ENCODE measurements at regions not wholly inside any gene's neighbourhood (a gene's known extent, or its start where the extent isn't known, plus 50 kb on each side); places are given as distances from the start of the nearest gene placed in this dataset.

DNA sequence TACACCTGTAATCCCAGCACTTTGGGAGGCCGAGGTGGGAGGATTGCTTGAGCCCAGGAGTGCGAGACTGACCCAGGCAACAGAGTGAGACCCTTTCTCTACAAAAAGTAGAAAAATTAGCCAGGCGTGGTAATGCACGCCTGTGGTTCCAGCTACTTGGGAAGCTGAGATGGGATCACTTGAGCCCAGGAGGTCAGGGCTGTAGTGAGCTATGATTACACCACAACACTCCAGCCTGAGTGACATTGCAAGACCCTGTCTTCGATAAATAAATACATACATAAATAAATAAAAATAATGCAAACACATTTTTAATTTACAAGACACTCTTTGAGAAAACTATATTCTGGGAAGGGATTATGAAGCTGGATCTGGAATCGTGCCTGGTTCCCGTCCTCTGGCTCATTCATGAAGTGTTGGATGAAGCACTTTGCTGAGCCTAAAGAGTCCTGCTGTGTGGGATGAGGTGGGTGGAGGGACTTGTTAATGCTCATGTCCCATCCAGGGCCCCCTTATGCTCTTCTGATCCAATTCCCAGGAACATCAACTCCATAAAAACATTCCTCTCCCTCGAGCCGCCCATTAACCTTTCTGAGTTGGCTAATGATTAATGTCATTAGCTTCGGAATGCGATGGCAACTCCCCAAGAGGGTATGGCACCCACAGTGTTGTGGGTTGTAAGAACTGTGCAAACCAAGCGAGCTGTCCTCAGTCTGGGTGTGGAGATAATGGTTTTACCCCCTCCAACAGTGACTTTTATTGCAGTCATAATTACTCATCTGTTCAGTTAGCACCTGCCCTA, 236.3 kb downstream of the BAMBI start:
- TF ChIP-seq, protein P1, sequence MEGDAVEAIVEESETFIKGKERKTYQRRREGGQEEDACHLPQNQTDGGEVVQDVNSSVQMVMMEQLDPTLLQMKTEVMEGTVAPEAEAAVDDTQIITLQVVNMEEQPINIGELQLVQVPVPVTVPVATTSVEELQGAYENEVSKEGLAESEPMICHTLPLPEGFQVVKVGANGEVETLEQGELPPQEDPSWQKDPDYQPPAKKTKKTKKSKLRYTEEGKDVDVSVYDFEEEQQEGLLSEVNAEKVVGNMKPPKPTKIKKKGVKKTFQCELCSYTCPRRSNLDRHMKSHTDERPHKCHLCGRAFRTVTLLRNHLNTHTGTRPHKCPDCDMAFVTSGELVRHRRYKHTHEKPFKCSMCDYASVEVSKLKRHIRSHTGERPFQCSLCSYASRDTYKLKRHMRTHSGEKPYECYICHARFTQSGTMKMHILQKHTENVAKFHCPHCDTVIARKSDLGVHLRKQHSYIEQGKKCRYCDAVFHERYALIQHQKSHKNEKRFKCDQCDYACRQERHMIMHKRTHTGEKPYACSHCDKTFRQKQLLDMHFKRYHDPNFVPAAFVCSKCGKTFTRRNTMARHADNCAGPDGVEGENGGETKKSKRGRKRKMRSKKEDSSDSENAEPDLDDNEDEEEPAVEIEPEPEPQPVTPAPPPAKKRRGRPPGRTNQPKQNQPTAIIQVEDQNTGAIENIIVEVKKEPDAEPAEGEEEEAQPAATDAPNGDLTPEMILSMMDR (IDR thresholded peaks at IDR 0.05; ENCODE audit: insufficient read depth, low read depth, low read length), result no peak
- POLR2A ChIA-PET, result no interaction called here
- no peaks in the 10 kb centered on the region for H3K27me3 ChIP-seq (ENCODE audit: control insufficient read depth, insufficient read depth, low read length)
- DNase-seq (ENCODE audit: low read depth), result no peak
- no peak overlapping the region for H3K4me3 ChIP-seq (ENCODE audit: low read depth, low read length)
- no peaks in the 10 kb centered on the region for H3K36me3 ChIP-seq (ENCODE audit: control insufficient read depth, insufficient read depth, low read length)
- CTCF ChIA-PET, result no interaction called here

- TF ChIP-seq, protein P1 (IDR thresholded peaks at IDR 0.05; ENCODE audit: insufficient read depth, low read depth, low read length), result no peak
- Histone ChIP-seq H3K36me3 (ENCODE audit: control insufficient read depth, insufficient read depth, low read length) (no peaks in the 10 kb centered on the region), H3K4me3 (ENCODE audit: low read depth, low read length) (no peak overlapping the region), H3K27me3 (ENCODE audit: control insufficient read depth, insufficient read depth, low read length) (no peaks in the 10 kb centered on the region)
- CTCF ChIA-PET, result interaction anchor here (1.5 kb wide), 1 partner anchor 11 kb away, joined by 3 read pairs; no protein-coding TSS in a partner anchor
- POLR2A ChIA-PET, result no interaction called here
- no peak for DNase-seq (ENCODE audit: low read depth)
Measured at GRCh38 chr10:28914701-28915100, 237.4 kb downstream of the BAMBI start.

DNA sequence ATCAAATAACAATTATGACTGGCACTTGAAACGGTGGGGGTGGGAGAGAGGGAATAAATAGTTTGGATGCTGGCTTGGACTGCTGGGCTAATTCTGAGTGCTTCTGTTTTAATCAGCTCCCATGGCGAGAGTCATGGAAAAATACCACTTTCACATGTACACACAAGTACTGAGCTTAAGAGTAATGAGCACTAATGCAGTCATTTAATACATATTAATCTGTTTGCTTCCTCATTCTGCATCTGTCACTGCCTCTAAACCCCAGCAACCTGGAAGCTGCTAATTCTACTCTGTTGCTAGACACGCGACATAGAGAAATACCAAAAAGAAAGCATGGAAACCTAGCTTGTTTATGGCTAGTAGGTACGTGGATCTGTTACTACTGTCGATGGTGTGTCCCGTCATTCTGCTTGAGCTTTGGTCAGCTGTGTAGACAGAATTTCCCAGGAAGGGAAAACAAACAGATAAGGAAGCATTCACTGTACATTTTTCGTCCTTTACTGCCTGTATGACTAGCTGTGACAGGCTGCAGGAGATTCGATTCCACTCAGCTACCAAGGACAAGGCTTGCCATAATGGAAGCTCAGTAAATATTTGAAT, 238.8 kb downstream of the BAMBI start:
- H3K27me3 ChIP-seq (ENCODE audit: control insufficient read depth, insufficient read depth, low read length), result no peaks in the 10 kb centered on the region
- ChIA-PET POLR2A (no interaction called here), CTCF (interaction anchor here (0.9 to 1.5 kb wide), 4 partner anchors 13 to 252 kb away, joined by 3 read pairs; no protein-coding TSS in a partner anchor)
- H3K4me3 ChIP-seq (ENCODE audit: low read depth, low read length), result no peak overlapping the region
- TF ChIP-seq, protein P1 (IDR thresholded peaks at IDR 0.05; ENCODE audit: insufficient read depth, low read depth, low read length), result no peak
- H3K36me3 ChIP-seq (ENCODE audit: control insufficient read depth, insufficient read depth, low read length), result no peaks in the 10 kb centered on the region
- DNase-seq (ENCODE audit: low read depth), result no peak

GRCh38 chr10:28920091-28920490, 242.8 kb downstream of the BAMBI start:
- TF ChIP-seq, protein P1 (IDR thresholded peaks at IDR 0.05; ENCODE audit: insufficient read depth, low read depth, low read length), result no peak
- ChIA-PET POLR2A (no interaction called here), CTCF (no interaction called here)
- H3K27me3 ChIP-seq (ENCODE audit: control insufficient read depth, insufficient read depth, low read length), result no peaks in the 10 kb centered on the region
- no peak overlapping the region for H3K4me3 ChIP-seq (ENCODE audit: low read depth, low read length)
- H3K36me3 ChIP-seq (ENCODE audit: control insufficient read depth, insufficient read depth, low read length), result no peaks in the 10 kb centered on the region
- no peak for DNase-seq (ENCODE audit: low read depth)

- DNase-seq (ENCODE audit: low read depth), result no peak
- Histone ChIP-seq H3K36me3 (ENCODE audit: control insufficient read depth, insufficient read depth, low read length) (no peaks in the 10 kb centered on the region), H3K27me3 (ENCODE audit: control insufficient read depth, insufficient read depth, low read length) (no peaks in the 10 kb centered on the region), H3K4me3 (ENCODE audit: low read depth, low read length) (no peak overlapping the region)
- POLR2A ChIA-PET, result interaction anchor here (0.6 kb wide), 1 partner anchor 46 kb away, joined by 12 read pairs; no protein-coding TSS in a partner anchor
- CTCF ChIA-PET, result interaction anchor here (0.6 kb wide), 1 partner anchor 201 kb away, joined by 3 read pairs; no protein-coding TSS in a partner anchor
- TF ChIP-seq, protein P1 (IDR thresholded peaks at IDR 0.05; ENCODE audit: insufficient read depth, low read depth, low read length), result no peak
Measured at GRCh38 chr10:28922127-28922526, 244.8 kb downstream of the BAMBI start.

Measured in BJ (cell line).